HG03575 (cell line): ENCODE measurements at regions not wholly inside any gene's neighbourhood (a gene's known extent, or its start where the extent isn't known, plus 50 kb on each side); places are given as distances from the start of the nearest gene placed in this dataset.

Experiments
- ATAC-seq: cut with Tn5 transposase; IDR thresholded peaks from one replicate; pipeline ENCODE4 v1.9.1; 2021; ENCODE audit not compliant: unreplicated experiment, insufficient number of reproducible peaks, low FRiP score; ENCODE audit errors: extremely low read depth

DNA sequence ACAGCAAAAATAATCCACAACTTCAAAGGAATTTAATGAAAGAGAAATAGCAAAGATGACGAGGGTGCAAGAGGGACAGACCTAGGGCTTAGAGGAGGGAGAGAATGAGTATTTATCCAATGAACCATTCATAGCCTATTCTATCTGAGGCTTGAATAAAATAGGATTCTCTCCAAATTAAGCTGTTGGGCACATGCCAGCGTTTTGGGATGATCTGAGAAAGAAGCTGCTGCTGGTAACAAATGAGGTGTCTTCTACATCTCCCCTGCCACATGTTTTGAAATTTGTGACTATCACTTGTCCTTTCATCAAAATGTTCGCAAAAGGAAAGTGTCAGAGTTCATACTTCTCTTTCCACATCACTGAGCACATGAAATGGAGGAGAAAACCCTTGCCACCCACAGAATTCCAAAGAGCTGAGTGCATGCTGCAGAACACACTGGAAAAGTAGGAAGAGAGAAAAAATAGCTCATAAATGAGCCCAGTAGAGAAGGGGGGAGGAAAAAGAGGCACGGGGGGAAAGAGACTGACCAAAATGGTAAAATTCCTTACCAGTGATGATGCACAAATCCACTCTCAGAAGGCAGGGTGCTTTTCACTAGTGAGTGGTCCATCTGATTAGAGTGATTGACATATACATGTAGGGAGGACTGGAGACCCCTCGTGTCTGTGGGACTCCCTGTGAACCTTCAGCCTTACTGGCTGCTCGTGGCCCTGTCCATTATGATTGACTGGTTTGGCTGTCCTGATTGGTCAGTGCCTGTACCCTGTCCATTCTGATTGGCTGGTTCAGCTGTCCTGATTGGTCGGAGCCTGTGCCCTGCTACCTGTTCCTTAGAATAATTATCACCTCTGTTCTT is 180.5 kb downstream of the OGFRL1 start:
- ATAC-seq = no peak

DNA sequence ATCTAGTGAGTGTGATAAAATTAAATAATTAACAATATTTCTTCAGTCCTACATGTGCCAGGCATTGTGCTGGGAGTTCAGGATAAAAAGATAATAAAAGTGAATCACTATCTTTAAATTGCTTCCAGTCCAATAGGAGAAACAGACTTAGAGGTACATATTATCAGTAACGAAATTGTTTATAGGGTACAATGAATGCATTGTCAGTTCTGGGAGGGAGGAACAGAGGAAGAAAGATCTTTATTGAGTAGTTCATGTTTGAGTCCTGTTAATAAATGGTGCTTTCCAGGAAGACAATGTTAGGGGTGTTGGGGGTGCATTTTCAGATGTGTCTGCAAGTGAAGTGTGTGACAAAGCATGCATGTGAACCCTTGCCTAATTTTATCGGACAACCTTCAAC is 183.1 kb downstream of the OGFRL1 start:
- ATAC-seq = no peak

DNA sequence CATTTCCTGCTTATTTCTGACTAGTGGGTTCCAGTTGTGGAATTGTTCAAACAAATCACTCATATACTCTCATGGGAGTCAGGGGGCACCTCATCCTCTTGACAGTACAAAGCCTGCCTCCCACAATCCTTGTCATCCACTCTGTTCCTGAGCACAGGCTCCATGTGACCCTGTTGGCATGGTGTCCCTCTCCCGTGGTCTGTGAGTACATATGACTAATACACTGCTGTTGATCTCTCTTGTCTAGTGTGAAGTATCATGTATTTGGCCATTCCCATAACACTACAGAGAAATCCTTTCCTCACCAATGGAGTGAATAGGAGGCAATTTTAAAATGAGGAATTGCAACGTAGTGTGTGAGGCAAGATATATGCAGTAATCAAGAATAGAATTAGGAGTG is 185.3 kb downstream of the OGFRL1 start:
- ATAC-seq = no peak

DNA sequence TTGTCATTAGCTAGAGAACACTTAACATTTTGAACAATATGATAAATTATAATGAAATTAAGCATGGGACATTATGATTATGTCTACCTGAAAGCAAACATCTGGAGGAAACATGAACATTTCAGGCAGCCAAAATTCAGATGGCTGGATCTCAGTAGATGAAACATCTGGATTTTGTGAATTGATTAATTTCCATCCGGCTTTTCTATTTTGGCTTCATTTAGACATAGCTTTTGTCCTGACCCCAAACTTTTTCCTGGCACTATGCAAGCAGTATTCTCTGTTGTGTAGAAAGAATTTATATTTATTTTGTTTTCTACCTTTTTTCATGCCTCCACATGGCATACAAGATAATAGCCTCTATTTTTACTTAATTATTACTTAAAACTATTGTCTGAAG is 186.3 kb downstream of the OGFRL1 start:
- ATAC-seq = no peak

DNA sequence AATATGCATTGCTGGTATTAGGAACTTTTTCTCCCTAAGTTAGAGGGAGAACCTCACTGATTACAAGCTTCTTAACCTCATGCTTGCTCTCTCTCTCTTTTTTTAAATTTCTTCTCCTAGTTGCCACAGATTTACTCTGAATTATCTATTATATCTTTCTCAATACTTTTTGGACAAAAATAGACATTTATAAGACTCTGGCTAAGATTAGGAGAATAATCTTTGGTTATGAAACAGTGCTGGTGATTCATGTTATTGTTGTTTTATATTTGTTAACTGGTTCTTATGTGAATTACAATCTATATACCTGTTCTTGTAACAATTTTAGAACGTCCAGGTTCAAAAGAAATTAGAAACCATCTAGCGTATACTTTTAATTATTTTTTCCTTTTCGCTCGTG is 187.8 kb downstream of the OGFRL1 start:
- no peak for ATAC-seq

DNA sequence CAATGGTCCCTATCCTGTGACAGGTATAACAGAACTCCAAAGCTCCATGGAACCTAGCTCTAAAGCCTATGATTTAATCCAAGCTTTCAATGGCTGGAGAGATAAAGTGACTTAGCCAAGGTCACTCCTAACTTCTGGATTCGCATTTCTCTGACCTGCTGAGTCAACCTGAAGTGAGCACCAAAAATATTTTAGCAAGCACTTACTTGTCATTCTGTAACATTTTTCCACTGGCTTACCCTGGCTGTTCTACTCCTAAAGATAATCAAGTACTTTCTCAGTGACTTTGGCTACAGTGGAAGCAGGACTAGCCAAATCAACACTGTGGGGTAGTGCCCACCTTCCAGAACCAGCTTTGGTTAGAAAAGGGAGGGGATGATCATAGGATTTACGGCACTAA is 188.3 kb downstream of the OGFRL1 start:
- no peak for ATAC-seq

DNA sequence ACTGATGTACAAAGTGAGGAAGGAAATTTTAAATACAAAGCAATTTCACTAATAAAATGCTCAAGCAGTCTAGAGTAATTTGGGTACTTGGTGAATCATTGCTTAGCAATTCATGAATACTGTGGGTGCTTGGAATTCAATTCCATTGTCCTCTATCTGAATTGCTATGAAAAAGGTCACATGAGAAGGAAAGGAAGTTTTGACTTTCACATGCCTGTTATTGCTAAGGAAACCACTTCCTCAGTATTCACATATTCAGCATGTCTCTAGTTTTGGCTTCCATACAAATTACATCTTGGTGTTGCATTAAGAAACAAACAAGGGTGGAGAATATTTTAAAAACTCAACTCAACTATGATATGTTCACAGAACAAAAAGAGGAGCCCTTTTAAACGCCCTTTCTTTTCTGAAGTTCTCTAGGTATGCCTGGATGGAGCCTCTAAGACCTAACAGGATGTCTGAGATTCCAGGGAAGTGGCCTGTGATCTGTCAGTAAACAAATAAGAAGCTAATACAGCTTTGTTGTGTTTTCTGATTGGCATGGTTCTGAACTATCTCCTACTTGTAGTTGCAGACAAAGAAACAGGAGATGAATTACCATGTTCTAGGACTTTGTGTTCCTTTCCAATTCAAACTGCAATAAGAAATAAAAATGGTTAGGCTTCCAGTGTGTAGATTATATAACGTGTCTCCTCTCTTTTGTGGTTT is 190.4 kb downstream of the OGFRL1 start:
- ATAC-seq = no peak

DNA sequence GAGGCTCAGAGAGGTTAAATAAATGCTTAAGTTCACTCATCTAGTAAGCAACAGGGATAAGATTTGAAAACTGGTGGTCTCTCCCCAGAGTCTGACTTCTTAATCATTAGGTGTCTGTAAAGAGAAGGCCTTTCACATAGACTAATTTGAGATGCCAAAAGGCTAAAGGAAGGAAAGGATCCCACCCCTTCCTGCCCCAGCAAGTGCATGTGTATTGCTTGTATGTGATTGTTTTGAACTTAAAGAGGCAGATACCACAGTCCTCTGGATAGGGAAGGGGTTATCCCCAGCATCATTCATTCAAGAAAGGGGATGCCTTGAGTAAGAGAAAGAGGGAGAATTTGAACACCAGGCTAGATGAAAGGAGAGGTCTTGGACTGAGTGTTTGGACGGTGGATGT is 192.0 kb downstream of the OGFRL1 start:
- no peak for ATAC-seq

DNA sequence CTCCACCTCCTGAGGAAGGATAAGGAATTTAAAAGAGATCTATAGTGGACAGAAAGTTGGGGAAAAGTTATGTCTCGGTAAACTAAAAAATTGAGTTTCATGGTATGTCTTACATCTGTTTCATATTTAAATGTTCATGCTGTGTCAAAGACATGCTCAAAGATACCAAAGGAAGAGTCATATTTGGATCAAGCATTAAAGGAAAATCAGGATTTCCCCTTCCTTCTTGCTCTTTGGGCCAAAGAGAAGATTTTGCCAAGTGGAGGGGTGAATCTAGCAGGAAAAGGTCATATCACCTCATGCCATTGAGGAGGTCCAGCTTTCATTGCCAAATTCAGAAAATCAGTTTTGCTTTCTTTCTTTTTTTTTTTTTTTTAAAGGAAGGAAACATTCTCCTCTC is 192.4 kb downstream of the OGFRL1 start:
- ATAC-seq = no peak

DNA sequence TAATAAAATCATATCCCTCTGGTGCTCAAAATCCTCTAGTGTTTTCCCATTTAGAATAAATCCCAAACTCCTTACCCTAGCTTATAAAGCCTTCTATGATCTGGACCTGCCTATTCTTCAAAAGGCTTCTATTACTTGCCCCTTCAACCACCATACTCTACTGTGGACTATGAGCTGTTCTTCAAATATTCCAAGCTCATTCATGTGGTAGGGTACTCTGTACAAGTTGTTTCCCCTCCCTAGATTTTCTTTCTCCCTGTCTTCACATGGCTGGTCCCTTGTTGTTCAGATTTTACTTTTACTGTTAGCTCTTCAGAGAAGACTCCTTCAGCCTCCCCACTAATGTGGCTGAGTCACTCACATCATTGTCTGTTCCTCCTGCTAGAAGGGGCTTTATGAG is 193.2 kb downstream of the OGFRL1 start:
- ATAC-seq = no peak

DNA sequence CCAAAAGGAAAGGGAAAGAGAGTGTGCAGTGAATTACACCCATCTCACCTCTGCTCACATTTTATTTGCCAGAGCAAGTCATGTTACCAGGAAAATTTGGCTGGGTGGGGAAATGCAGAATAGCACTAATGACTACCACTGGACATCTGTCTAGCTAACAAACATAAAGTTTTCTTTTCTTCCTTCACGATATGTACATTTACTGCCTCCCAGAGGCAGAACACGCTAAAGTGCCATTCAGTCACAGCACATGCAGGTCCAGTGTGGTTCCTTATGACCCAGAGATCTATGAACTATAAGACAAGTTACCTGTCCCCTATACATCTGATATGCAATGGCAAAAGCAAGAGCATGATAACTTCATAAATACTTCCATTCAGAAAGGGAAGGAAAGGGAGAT is 194.1 kb downstream of the OGFRL1 start:
- ATAC-seq = no peak

DNA sequence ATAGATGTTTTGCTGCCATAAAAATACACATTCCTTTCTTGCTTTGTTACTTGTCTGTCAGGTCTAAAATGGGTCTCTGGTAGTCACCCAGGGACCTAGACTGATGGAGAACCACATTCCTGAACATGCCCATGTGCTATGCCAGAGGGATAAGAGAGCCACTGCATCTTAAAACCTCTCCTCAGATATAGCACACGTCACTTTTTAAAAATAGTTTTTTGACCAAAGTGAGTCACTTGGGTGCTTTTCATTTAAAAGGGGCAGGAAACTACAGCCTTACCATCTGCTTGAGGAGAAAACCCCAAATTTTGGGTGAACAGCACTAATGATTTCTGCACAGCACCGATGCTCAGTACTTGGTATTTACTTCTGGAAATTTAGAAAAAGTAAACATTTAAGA is 197.8 kb downstream of the OGFRL1 start:
- ATAC-seq = peak; percentile 37

DNA sequence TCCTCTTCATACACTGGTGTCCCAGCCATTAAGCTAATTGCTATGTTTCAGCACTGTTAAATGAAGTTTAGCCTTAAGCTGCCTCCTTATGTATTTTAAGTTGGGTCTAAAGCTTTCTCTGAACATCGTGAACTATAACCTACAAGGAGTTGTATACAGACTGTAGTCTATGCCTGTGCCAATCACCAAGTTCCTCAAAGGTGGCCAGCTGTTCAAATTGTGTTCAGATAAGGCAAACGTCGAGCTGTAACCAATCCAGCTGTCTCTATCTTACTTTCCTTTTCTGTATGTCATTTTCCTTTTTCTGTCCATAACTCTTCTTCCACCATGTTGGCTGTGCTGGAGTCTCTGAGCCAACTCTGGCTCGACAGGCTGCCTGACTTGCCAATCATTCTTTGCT is 199.6 kb downstream of the OGFRL1 start:
- ATAC-seq = no peak

DNA sequence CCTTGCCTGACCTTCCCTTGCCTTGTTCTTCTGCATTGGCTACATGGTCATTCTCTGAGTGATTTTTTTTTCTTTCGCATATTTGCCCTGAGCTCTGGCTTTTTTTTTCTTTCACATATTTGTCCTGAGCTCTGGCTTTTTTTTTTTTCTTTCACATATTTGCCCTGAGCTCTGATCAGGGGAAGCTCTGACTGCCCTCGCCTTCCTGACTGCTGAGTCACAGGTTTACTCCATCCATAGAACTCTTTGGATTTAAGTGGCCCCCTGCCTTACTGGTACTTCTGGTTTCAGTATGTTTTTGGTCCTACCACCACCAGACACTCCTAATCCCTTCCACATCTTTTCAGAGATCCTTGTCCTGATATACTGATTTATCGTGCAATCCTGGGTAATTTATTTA is 201.1 kb downstream of the OGFRL1 start:
- no peak for ATAC-seq

DNA sequence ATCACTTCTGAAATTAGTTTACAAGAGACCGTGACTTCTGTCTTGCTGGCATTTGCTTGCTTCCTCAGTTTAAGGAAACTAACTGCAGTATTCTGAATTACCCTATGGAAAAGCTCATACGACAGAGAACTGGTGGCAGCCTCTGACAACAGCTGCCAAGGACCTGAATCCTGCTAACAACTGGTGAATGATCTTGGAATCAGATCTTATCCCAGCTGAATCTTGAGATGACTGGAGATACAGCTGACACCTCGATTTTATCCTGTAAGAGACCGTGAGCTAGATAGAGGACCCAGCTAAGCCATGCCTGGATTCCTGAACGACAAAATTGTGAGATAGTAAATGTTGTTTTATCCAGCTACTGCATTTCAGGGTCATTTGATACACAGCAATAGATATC is 202.3 kb downstream of the OGFRL1 start:
- no peak for ATAC-seq

DNA sequence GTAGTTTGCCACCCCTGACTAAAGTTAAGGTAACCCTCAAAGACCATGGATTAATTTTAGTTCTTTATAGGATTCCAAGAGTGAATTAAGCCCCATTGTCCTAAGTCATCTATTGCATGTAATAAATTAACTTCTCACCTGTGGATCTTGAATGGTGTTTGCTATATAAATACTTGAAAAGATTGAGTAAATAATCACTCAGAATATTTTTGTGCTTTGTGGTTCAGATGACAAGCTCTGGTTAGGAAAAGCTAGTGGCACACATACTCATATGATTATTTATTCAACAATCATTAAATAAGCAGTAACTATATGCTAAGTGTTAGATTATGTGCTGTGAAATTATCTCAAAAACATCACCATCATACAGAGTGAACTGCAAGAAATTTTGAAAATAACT is 203.2 kb downstream of the OGFRL1 start:
- ATAC-seq = no peak

DNA sequence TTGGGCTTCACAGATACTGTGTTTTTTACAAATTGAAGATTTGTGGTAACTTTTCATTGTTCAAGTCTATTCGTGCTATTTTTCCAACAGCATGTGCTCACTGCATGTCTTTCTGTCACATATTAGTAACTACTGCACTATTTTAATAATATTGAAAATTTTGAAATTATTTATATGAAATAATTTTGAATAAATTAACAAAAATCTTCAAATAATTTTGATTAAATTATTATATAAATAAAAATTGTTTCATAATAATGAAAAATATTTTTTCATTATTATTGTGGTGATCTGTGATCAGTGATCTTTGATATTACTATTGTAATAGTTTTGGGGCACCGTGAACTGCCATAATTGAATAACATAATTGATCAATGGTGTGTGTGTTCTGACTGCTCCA is 204.1 kb downstream of the OGFRL1 start:
- ATAC-seq = no peak

DNA sequence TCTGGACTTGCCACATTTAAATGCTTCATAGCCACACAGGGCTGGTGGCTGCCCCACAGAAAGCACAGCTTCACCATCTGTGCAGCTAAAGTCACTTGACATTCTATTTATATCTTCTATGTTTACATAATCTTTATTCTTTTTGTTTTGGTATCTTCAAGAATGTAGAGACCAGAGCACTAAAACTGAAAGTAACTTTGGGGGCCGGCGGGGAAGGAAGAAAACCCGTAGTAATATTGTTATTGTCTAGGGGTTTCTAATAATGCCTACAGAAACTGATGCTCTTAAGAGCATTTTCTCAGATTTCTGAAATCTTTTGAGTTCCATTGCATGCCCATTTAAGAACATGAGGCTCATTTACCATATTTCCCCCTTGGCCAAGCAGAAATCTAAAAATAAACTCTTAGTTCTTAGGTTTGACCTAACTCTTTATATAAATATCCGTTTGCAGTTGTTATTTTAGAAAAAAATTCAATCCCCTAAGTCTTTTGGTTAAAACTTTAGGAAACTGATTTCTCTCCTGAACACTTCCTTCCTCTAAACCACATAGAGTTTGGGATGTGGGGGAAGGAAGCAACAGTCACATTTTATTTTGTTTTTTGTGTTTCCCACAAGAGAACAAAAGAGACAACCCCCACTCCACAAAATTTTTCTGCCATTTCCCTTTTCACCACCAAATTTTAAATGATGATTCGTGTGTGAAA is 207.6 kb downstream of the OGFRL1 start:
- ATAC-seq = peak; percentile 100

DNA sequence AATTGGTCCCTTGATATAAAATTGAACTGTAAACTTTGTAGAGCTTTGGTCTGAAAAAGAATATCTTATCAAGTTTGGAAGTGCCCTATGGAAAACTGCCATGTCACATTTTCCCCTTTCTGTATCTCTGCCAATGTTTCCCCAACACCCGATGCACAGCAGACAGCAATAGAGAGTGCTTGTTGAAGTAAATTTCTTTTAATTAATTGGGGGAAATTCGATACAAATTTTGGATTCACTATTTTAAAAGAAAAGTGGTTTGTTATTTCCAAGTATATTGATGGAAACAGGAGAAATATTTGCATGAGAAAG is 208.1 kb downstream of the OGFRL1 start:
- no peak for ATAC-seq

DNA sequence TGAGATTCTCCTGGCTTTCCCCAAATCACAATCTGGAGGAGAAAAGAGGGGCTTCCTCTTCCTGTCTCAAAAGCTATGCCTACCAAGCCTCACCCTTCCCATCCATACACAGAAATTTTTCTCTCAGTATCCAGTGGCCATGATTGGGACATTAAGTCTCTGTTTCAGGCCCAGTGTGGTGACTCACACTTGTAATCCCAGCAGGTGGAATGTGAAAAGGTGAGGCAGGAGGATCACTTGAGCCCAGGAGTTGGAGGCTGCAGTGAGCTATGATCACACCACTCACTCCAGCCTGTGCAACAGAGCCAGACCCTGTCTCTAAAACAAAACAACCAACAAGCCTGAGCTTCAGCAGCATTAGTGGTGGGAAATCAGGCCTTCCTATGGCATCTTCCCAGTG is 210.0 kb downstream of the OGFRL1 start:
- ATAC-seq = no peak
